Aorta (tissue), 5 donors: ENCODE measurements at regions not wholly inside any gene's neighbourhood (a gene's known extent, or its start where the extent isn't known, plus 50 kb on each side); places are given as distances from the start of the nearest gene placed in this dataset.

ENCODE experiments used
- ATAC-seq: fragments of 200-7000 bp; cut with Tn5 transposase; one replicate; pipeline ENCODE4 v1.9.1; 2022; ENCODE audit warnings: moderate library complexity; ENCODE audit not compliant: low FRiP score
- DNase-seq, 2 donors: peaks; one replicate each; pipeline ENCODE4 v3.0.0-alpha.2; 2020
- H3K27ac ChIP-seq, 2 donors: one replicate each; pipeline ENCODE4 v1.5.1; 2013; ENCODE audit warnings: low read length in 2 of 2, mild to moderate bottlenecking in 2 of 2, moderate library complexity in 2 of 2, control low read depth in 1 of 2, inconsistent platforms in 1 of 2, low read depth in 1 of 2
- H3K27me3 ChIP-seq, 2 donors: one replicate each; pipeline ENCODE4 v1.6.1; 2013; ENCODE audit warnings: control low read depth in 1 of 2, low read length in 1 of 2, mild to moderate bottlenecking in 1 of 2, moderate library complexity in 1 of 2; ENCODE audit not compliant: insufficient read depth in 2 of 2, control insufficient read depth in 1 of 2
- H3K36me3 ChIP-seq, 2 donors: one replicate each; pipeline ENCODE4 v1.6.1; 2013; ENCODE audit warnings: control low read depth in 1 of 2, low read length in 1 of 2, mild to moderate bottlenecking in 1 of 2; ENCODE audit not compliant: insufficient read depth in 2 of 2, control insufficient read depth in 1 of 2
- H3K4me1 ChIP-seq, 2 donors: one replicate each; pipeline ENCODE4 v1.6.1; 2013; ENCODE audit warnings: low read length in 2 of 2, control low read depth in 1 of 2, mild to moderate bottlenecking in 1 of 2, moderate library complexity in 1 of 2; ENCODE audit not compliant: insufficient read depth in 2 of 2, control insufficient read depth in 1 of 2
- H3K4me3 ChIP-seq, 2 donors: one replicate each; pipeline ENCODE4 v1.5.1; 2013; ENCODE audit warnings: low read length in 2 of 2, control low read depth in 1 of 2, mild to moderate bottlenecking in 1 of 2
- H3K9me3 ChIP-seq: one replicate; pipeline ENCODE4 v1.6.1; 2013; ENCODE audit warnings: mild to moderate bottlenecking, low read length; ENCODE audit not compliant: control insufficient read depth
- WGBS, 2 donors: extraction: QIAGEN DNeasy Blood & Tissue Kit; methylation state at CpG; one replicate each; pipeline ENCODE4 v1.1.7; 2013; 5-methylcytosine and 5-hydroxymethylcytosine counted together
- intact Hi-C, 2 donors: fragments of 100-400 bp; cut with DNase I; formaldehyde crosslinking; loops; one replicate each; pipeline versions ENCODE4 v1.14.2 to v1.15.0; 2022
- donor health status: healthy with polysubstance abuse.
- donor health status: Bipolar disorder and iron deficiency.
- donor health status: DM: no; HTN: no; CAD: no.
- donor health status: DM: no; HTN: no; CAD: no.
- donor health status: DM: yes; HTN: yes; CAD: no.

DNA sequence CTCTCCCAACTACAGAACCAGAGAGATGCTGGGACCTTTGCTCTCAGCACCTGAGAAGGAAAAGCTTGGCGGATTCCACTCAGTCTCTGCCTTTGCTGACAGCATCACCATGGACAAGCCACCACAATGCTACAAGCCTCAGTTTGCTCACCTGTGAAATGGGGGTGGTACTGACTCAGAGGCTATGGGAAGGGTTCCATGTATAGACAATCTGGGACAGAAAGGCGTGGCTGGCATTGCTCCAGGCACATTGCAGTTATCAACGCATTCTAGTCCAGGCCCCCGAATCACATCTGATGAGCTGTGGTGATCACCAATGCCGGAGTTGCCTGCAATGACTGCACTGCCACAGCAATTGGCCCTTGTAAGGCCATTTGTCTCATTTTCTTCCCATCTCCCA lies 72.6 kb downstream of the ISX start:
- ATAC-seq = no peak
- no peaks in the 10 kb centered on the region for H3K4me1 ChIP-seq
- H3K27ac ChIP-seq = no peak overlapping the region
- 88 to 91% methylated on average over 5 of the region's 5 CpGs for WGBS, 2 donors
- intact Hi-C loops = no loop called here
- H3K36me3 ChIP-seq = no peaks in the 10 kb centered on the region
- peaks cover 4% of the 10 kb centered on the region for H3K9me3 ChIP-seq
- H3K4me3 ChIP-seq = no peak overlapping the region
- no peaks in the 10 kb centered on the region for H3K27me3 ChIP-seq
- DNase-seq = no peak

GRCh38 chr22:35140879-35141745 lies 75.2 kb downstream of the ISX start:
- intact Hi-C loops = no loop called here
- Histone ChIP-seq H3K4me3 (no peak overlapping the region), H3K36me3 (no peaks in the 10 kb centered on the region), H3K27ac (no peak overlapping the region), H3K4me1 (no peaks in the 10 kb centered on the region), H3K9me3 (peaks cover 4% of the 10 kb centered on the region), H3K27me3 (no peaks in the 10 kb centered on the region)
- DNase-seq (no peak), ATAC-seq (no peak)
- WGBS, 2 donors = 44 to 49% methylated on average over 12 of the region's 12 CpGs

- intact Hi-C loops = no loop called here
- WGBS, 2 donors = 80% methylated on average over 2 of the region's 2 CpGs
These were observed 82.4 kb downstream of the ISX start for GRCh38 chr22:35148381-35148780.

DNA sequence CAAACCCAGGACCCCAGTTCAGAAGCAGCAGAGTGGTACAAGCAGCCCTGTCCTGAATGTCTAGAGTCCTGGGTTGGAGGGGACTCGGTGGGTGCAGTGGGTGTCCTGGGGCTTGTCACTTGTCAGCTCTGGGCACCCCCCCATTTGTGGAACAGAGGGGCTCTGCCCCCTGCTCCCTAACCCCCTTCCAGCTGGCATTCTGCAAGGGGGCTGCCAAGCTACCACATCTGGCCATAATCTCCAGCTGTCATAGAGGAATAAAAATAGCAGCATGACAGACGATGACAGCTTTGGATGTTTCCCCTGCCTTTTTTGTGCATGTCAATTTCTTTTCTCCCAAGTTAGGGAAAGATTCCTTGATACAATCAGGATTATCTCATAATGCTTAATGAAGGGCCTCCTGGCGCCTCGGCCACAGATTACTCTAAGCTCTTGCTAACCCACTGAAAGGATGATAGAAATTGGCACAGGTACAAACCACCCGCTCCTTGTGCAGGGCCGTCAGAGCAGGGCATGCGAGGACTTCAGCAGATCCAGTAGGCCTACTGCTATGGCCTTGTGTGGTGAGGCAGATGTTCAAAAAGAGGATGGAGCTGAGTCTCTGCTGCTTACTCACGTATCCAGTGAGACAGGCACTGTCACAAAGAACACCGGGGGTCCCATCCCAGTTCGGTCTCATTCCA lies 83.0 kb downstream of the ISX start:
- ATAC-seq = no peak
- WGBS, 2 donors = 37 to 44% methylated on average over 10 of the region's 10 CpGs

More at GRCh38 chr22:35148381-35148780, 82.4 kb downstream of the ISX start:
- DNase-seq = no peak
- H3K36me3 ChIP-seq = no peaks in the 10 kb centered on the region
- no peak overlapping the region for H3K27ac ChIP-seq
- no peaks in the 10 kb centered on the region for H3K27me3 ChIP-seq
- no peak for ATAC-seq
- no peaks in the 10 kb centered on the region for H3K4me1 ChIP-seq
- H3K4me3 ChIP-seq = no peak overlapping the region
- peaks cover under 1% of the 10 kb centered on the region for H3K9me3 ChIP-seq

DNA sequence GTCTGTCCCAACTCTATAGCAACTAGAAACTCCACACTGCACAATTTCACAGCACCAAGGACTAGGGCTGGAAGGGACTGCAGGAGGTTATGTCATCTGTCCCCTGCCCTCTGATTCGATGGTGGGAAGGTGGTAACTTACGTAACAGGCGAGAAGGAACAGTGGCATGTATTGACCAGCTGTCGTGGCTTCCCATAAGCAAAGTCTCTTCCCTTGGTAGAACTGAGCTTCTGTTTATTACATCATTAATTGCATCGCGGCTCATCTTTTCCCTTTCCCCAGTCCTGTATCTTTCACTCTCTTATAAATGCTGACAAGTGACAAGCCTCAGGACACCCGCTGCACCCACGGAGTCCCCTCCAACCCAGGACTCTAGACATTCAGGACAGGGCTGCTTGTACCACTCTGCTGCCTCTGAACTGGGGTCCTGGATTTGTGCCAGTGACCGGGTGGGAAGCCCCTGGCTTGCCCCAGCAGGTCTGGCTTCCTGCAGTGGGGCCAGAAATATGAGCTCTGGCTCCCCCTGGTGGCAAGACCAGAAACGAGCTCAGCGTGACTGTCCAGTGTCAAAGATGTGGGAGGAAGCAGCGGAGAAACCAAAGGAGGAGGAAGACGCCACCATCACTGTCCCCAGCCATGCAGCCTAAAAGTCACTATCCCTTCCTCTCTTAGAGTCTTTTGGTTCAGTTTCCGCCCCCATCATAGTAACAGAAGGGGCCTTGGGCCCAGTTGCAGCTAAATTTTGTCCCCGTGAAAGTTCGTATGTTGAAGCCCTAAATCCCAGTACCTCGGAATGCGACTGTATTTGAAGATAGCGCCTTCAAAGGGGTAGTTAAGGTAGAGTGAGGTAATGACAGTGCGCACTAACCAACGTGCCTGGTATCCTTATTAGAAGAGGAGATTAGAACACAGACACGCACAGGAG lies 84.5 kb downstream of the ISX start:
- Histone ChIP-seq H3K27ac (no peak overlapping the region), H3K27me3 (no peaks in the 10 kb centered on the region), H3K4me3 (no peak overlapping the region), H3K4me1 (no peaks in the 10 kb centered on the region), H3K36me3 (no peaks in the 10 kb centered on the region), H3K9me3 (no peaks in the 10 kb centered on the region)
- intact Hi-C loops = no loop called here
- ATAC-seq (no peak), DNase-seq (peak; percentile 59 to 79)
- WGBS, 2 donors = 56 to 57% methylated on average over 22 of the region's 22 CpGs

More for the DNA sequence above, 83.0 kb downstream of the ISX start:
- Histone ChIP-seq H3K27ac (no peak overlapping the region), H3K9me3 (no peaks in the 10 kb centered on the region), H3K4me3 (no peak overlapping the region), H3K36me3 (no peaks in the 10 kb centered on the region), H3K27me3 (no peaks in the 10 kb centered on the region), H3K4me1 (no peaks in the 10 kb centered on the region)
- intact Hi-C loops = no loop called here
- no peak for DNase-seq

GRCh38 chr22:35152316-35152715 lies 86.4 kb downstream of the ISX start:
- Histone ChIP-seq H3K27me3 (no peaks in the 10 kb centered on the region), H3K27ac (no peak overlapping the region), H3K9me3 (no peaks in the 10 kb centered on the region), H3K4me3 (no peak overlapping the region), H3K4me1 (no peaks in the 10 kb centered on the region), H3K36me3 (no peaks in the 10 kb centered on the region)
- 69 to 73% methylated on average over 8 of the region's 8 CpGs for WGBS, 2 donors
- no peak for ATAC-seq
- intact Hi-C loops = no loop called here
- DNase-seq = no peak

DNA sequence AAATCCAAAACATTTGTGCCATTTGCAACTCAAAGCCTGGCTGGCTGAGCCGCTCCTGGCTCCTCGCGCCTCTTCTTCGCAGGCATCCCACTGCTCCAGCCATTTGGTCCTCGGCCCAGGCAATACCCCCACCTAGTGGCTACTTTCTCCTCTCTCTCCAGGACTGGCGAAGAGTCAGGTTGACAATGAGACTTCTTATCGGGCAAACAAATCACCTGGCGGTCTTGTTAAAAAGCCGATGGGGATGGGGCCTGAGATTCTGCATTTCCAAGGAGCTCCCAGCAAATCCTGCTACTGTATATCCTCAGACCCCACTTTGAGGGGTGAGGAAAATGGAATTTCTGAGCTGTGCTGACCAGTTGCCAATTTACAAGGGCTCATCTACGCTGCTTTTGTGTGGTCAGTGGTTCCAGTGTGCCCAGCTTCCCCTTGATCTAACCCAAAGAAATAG lies 89.0 kb downstream of the ISX start:
- Histone ChIP-seq H3K4me3 (no peak overlapping the region), H3K36me3 (no peaks in the 10 kb centered on the region), H3K27me3 (no peaks in the 10 kb centered on the region), H3K9me3 (no peaks in the 10 kb centered on the region), H3K4me1 (no peaks in the 10 kb centered on the region), H3K27ac (no peak overlapping the region)
- intact Hi-C loops = no loop called here
- ATAC-seq (no peak), DNase-seq (no peak)
- 7% methylated on average over 10 of the region's 10 CpGs for WGBS, 2 donors

- ATAC-seq = no peak
- 52 to 60% methylated on average over 7 of the region's 7 CpGs for WGBS, 2 donors
- no peak overlapping the region for H3K27ac ChIP-seq
- no peak for DNase-seq
- intact Hi-C loops = no loop called here
- H3K27me3 ChIP-seq = peaks cover 0 to 2% of the 10 kb centered on the region in 2 donors
- no peaks in the 10 kb centered on the region for H3K9me3 ChIP-seq
- H3K4me3 ChIP-seq = no peak overlapping the region
- H3K4me1 ChIP-seq = no peaks in the 10 kb centered on the region
- H3K36me3 ChIP-seq = no peaks in the 10 kb centered on the region
These were observed 89.6 kb downstream of the ISX start for GRCh38 chr22:35155403-35156025.
